WTC11 (cell line): ENCODE measurements at regions not wholly inside any gene's neighbourhood (a gene's known extent, or its start where the extent isn't known, plus 50 kb on each side); places are given as distances from the start of the nearest gene placed in this dataset.

Source experiments
- ATAC-seq: fragments of 200-7000 bp; cut with Tn5 transposase; 2 replicates; pipeline ENCODE4 v1.10.0; 2021; ENCODE audit warnings: mild to moderate bottlenecking, moderate library complexity
- CTCF ChIA-PET: fragments of 300-600 bp; sonication (Branson Sonifier 250); formaldehyde crosslinking; loops from one replicate; lab custom pipeline; 2021; ENCODE audit warnings: antibody characterized with exemption; lab: Charles Lee
- POLR2A ChIA-PET: fragments of 350-600 bp; sonication (Branson Sonifier 250); formaldehyde crosslinking; loops from one replicate; lab custom pipeline; 2021; ENCODE audit warnings: antibody characterized with exemption; lab: Charles Lee
- DNase-seq: peaks from one replicate; pipeline ENCODE4 v3.0.0; 2021; ENCODE audit warnings: low spot score
- H3K27ac Mint-ChIP-seq: 2 replicates; pipeline ENCODE4 v1.8.0; 2021; ENCODE audit warnings: mixed read lengths
- H3K27me3 Mint-ChIP-seq: 2 replicates; pipeline ENCODE4 v1.8.0; 2021; ENCODE audit warnings: low read depth, mild to moderate bottlenecking, moderate library complexity, mixed read lengths
- H3K36me3 Mint-ChIP-seq: 2 replicates; pipeline ENCODE4 v1.8.0; 2021; ENCODE audit warnings: mixed read lengths
- H3K4me1 Mint-ChIP-seq: 2 replicates; pipeline ENCODE4 v1.8.0; 2022; ENCODE audit warnings: mixed read lengths
- H3K4me3 Mint-ChIP-seq: 2 replicates; pipeline ENCODE4 v1.8.0; 2021; ENCODE audit warnings: mild to moderate bottlenecking, moderate library complexity, mixed read lengths
- H3K9me3 Mint-ChIP-seq: 2 replicates; pipeline ENCODE4 v1.8.0; 2021; ENCODE audit warnings: mixed read lengths
- CREB1 ChIP-seq: sonication (generic); formaldehyde crosslinking; IDR thresholded peaks from 2 replicates; pipeline ENCODE4 v1.8.0; 2023; ENCODE audit warnings: mild to moderate bottlenecking, missing genetic modification reagents
- ELF4 ChIP-seq: sonication (generic); formaldehyde crosslinking; IDR thresholded peaks from 2 replicates; pipeline ENCODE4 v1.8.1; 2022; ENCODE audit warnings: low read depth, mild to moderate bottlenecking, moderate library complexity, missing genetic modification reagents
- EMX1 ChIP-seq: fragments of 250-450 bp; sonication (Bioruptor Pico); IDR thresholded peaks from 2 replicates; pipeline ENCODE4 v1.8.0; 2021; ENCODE audit warnings: mild to moderate bottlenecking
- FOXK1 ChIP-seq: sonication (generic); formaldehyde crosslinking; IDR thresholded peaks from 2 replicates; pipeline ENCODE4 v1.8.0; 2022; ENCODE audit warnings: mild to moderate bottlenecking, moderate library complexity, missing genetic modification reagents
- FOXP1 ChIP-seq: sonication (generic); formaldehyde crosslinking; IDR thresholded peaks from 2 replicates; pipeline ENCODE4 v1.8.0; 2022; ENCODE audit warnings: missing genetic modification reagents, mild to moderate bottlenecking, moderate library complexity, borderline replicate concordance
- IRF2 ChIP-seq: sonication (generic); formaldehyde crosslinking; IDR thresholded peaks from 2 replicates; pipeline ENCODE4 v1.8.0; 2022; ENCODE audit warnings: low read depth, missing genetic modification reagents, borderline replicate concordance
- JUN ChIP-seq: sonication (generic); formaldehyde crosslinking; IDR thresholded peaks from 2 replicates; pipeline ENCODE4 v1.8.0; 2023; ENCODE audit warnings: mild to moderate bottlenecking, missing genetic modification reagents
- MXD4 ChIP-seq: fragments of 250-450 bp; sonication (Bioruptor Pico); IDR thresholded peaks from 2 replicates; pipeline ENCODE4 v1.8.0; 2021; ENCODE audit warnings: mild to moderate bottlenecking, moderate library complexity, borderline replicate concordance
- NFE2L1 ChIP-seq: sonication (generic); formaldehyde crosslinking; IDR thresholded peaks from 2 replicates; pipeline ENCODE4 v1.8.1; 2023; ENCODE audit warnings: missing genetic modification reagents
- OVOL2 ChIP-seq: fragments of 250-450 bp; sonication (Bioruptor Pico); IDR thresholded peaks from 2 replicates; pipeline ENCODE4 v1.9.0; 2021; ENCODE audit warnings: mild to moderate bottlenecking, borderline replicate concordance
- PRRX2 ChIP-seq: fragments of 250-450 bp; sonication (Bioruptor Pico); IDR thresholded peaks from 2 replicates; pipeline ENCODE4 v1.8.0; 2021; ENCODE audit warnings: mild to moderate bottlenecking
- SMAD3 ChIP-seq: sonication (generic); formaldehyde crosslinking; IDR thresholded peaks from 2 replicates; pipeline ENCODE4 v1.8.0; 2022; ENCODE audit warnings: missing genetic modification reagents, mild to moderate bottlenecking, borderline replicate concordance
- ZNF138 ChIP-seq: sonication (generic); formaldehyde crosslinking; conservative IDR thresholded peaks from 2 replicates; pipeline ENCODE4 v1.8.1; 2022; ENCODE audit warnings: mild to moderate bottlenecking, moderate library complexity, missing genetic modification reagents
- ZNF219 ChIP-seq: sonication (generic); formaldehyde crosslinking; IDR thresholded peaks from 2 replicates; pipeline ENCODE4 v1.8.0; 2023; ENCODE audit warnings: missing genetic modification reagents, mild to moderate bottlenecking, borderline replicate concordance
- ZNF232 ChIP-seq: sonication (generic); formaldehyde crosslinking; IDR thresholded peaks from 2 replicates; pipeline ENCODE4 v1.8.0; 2022; ENCODE audit warnings: mild to moderate bottlenecking, missing genetic modification reagents
- ZNF263 ChIP-seq: sonication (generic); formaldehyde crosslinking; IDR thresholded peaks from 2 replicates; pipeline ENCODE4 v1.8.1; 2022; ENCODE audit warnings: low read depth, mild to moderate bottlenecking, moderate library complexity, missing genetic modification reagents
- ZNF317 ChIP-seq: sonication (generic); formaldehyde crosslinking; IDR thresholded peaks from 2 replicates; pipeline ENCODE4 v1.8.1; 2023; ENCODE audit warnings: low read depth, mild to moderate bottlenecking, moderate library complexity, missing genetic modification reagents, borderline replicate concordance
- ZNF671 ChIP-seq: fragments of 250-450 bp; sonication (Bioruptor Pico); IDR thresholded peaks from 2 replicates; pipeline ENCODE4 v1.8.0; 2021; ENCODE audit warnings: mild to moderate bottlenecking
- TF ChIP-seq, protein P1 (sequence below): sonication (generic); formaldehyde crosslinking; IDR thresholded peaks from 2 replicates; pipeline ENCODE4 v1.8.0; 2022; ENCODE audit warnings: mild to moderate bottlenecking, missing genetic modification reagents
- TF ChIP-seq, protein P2 (sequence below): sonication (generic); formaldehyde crosslinking; IDR thresholded peaks from 2 replicates; pipeline ENCODE4 v1.8.0; 2022; ENCODE audit warnings: missing genetic modification reagents
- TF ChIP-seq, protein P3 (sequence below): sonication (generic); formaldehyde crosslinking; IDR thresholded peaks from 2 replicates; pipeline ENCODE4 v1.8.1; 2022; ENCODE audit warnings: low read depth, missing genetic modification reagents, borderline replicate concordance
- TF ChIP-seq, protein P4 (sequence below): sonication (generic); formaldehyde crosslinking; IDR thresholded peaks from 2 replicates; pipeline ENCODE4 v1.8.1; 2022; ENCODE audit warnings: mild to moderate bottlenecking, moderate library complexity, missing genetic modification reagents
- TF ChIP-seq, protein P5 (sequence below): fragments of 250-450 bp; sonication (Bioruptor Pico); IDR thresholded peaks from 2 replicates; pipeline ENCODE4 v1.9.0; 2021; ENCODE audit warnings: mild to moderate bottlenecking

DNA sequence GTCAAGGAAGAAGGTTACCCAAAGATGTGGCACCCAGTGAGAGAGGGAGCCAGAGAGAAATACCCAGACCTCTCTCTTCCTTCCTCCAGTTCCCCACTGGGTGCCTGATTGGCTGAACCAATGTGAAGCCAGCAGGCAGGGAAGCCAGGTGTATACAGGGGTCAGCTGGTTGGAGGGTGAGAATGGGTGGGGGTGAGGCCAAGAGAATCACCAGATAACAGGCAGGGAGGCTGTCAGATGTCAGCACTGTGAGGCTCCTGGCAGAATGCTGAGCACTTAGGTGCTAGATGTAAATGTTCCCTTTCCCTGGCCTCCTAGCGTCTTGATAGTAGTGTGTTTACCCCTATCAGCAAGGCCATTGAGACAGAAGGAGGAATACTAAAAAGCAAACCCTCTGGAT, 104.0 kb upstream of the MGAT5 start:
- Mint-ChIP-seq H3K4me3 (no peak overlapping the region), H3K4me1 (peaks cover 56% of the 10 kb centered on the region), H3K36me3 (no peaks in the 10 kb centered on the region; the same call in 1 of the 2 replicates), H3K9me3 (no peaks in the 10 kb centered on the region), H3K27me3 (no peaks in the 10 kb centered on the region), H3K27ac (no peak overlapping the region)
- peak; percentile 16; the same call in 1 of the 2 replicates for ATAC-seq
- ChIA-PET CTCF (interaction anchor here (1.4 kb wide), 1 partner anchor 301 kb away, joined by 7 read pairs; no protein-coding TSS in a partner anchor), POLR2A (no interaction called here)
- no peak for DNase-seq
- TF ChIP-seq, protein P1, sequence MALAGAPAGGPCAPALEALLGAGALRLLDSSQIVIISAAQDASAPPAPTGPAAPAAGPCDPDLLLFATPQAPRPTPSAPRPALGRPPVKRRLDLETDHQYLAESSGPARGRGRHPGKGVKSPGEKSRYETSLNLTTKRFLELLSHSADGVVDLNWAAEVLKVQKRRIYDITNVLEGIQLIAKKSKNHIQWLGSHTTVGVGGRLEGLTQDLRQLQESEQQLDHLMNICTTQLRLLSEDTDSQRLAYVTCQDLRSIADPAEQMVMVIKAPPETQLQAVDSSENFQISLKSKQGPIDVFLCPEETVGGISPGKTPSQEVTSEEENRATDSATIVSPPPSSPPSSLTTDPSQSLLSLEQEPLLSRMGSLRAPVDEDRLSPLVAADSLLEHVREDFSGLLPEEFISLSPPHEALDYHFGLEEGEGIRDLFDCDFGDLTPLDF (CRISPR knock-in tag), result no peak
- TF ChIP-seq IRF2 (CRISPR knock-in tag) (no peak), SMAD3 (CRISPR knock-in tag) (no peak), PRRX2 (CRISPR knock-in tag) (no peak), ZNF138 (CRISPR knock-in tag) (no peak), MXD4 (no peak), EMX1 (CRISPR knock-in tag) (no peak), FOXK1 (CRISPR knock-in tag) (no peak), ZNF671 (CRISPR knock-in tag) (no peak)

DNA sequence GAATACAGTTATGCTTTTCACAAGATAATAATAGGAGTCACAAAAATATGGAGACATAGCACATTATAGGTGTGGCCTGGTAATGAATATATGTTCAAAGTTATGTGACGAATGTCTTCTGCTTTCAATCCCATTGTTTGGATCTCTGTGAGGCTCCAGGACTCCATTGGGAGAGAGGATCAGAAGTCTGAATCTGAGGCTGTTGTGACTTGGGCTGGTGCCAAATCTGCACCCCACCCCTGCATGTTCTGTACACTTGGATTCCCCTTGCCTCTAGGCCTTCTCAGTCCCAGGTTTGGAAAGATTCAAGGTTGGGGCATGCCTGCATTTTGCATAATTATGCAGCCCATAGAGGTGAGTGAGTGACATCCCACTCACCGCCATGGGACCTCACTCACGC, 103.1 kb upstream of the MGAT5 start:
- ChIA-PET POLR2A (no interaction called here), CTCF (no interaction called here)
- DNase-seq, result no peak
- Mint-ChIP-seq H3K4me1 (peaks cover 56% of the 10 kb centered on the region), H3K9me3 (no peaks in the 10 kb centered on the region), H3K36me3 (no peaks in the 10 kb centered on the region; the same call in 1 of the 2 replicates), H3K27ac (no peak overlapping the region), H3K27me3 (no peaks in the 10 kb centered on the region), H3K4me3 (no peak overlapping the region)
- TF ChIP-seq FOXP1 (CRISPR knock-in tag) (no peak), ZNF232 (CRISPR knock-in tag) (no peak), IRF2 (CRISPR knock-in tag) (no peak)
- ATAC-seq, result no peak

DNA sequence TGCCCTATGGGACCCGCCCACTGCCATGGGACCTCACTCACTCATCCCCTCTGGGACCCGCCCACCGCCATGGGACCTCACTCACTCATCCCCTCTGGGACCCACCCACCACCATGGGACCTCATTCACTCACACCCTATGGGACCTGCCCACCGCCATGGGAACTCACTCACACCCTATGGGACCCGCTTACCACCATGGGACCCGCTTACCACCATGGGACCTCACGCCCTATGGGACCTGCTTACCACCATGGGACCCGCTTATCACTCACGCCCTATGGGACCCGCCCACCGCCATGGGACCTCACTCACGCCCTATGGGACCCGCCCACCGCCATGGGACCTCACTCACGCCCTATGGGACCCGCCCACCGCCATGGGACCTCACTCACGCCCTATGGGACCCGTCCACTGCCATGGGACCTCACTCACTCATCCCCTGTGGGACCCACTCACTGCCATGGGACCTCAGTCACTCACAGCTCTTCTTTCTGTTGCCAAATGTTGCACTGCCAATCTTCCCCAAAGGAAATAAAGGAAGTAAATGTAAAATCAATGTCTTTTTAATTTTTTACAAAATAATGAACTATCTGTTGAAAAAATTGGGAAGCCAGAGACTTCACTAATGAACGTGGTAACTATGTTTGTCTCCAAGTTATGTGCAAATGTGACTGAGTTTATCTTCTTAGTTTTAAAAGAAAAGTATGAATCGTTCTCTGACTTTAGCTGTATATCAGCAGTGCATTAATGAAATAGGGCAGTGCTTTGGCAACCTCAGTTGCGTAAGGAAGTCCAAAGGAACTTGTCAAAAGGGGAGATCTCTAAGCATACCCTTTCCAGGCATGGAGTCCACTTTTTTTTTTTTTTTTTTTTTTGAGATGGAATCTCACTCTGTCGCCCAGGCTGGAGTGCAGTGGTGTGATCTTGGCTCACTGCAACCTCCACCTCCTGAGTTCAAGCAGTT, 101.5 kb upstream of the MGAT5 start:
- Mint-ChIP-seq H3K4me3 (no peak overlapping the region), H3K9me3 (no peaks in the 10 kb centered on the region; the same call in 1 of the 2 replicates), H3K27ac (no peak overlapping the region), H3K27me3 (no peaks in the 10 kb centered on the region), H3K4me1 (peaks cover 45% of the 10 kb centered on the region), H3K36me3 (peaks cover 5% of the 10 kb centered on the region; the same call in 1 of the 2 replicates)
- ChIA-PET CTCF (no interaction called here), POLR2A (no interaction called here)
- no peak for DNase-seq
- ATAC-seq, result no peak
- TF ChIP-seq MXD4 (no peak), NFE2L1 (CRISPR knock-in tag) (no peak), ZNF263 (no peak), IRF2 (CRISPR knock-in tag) (no peak), PRRX2 (CRISPR knock-in tag) (no peak), OVOL2 (no peak), ELF4 (CRISPR knock-in tag) (no peak), ZNF317 (CRISPR knock-in tag) (no peak), JUN (no peak), ZNF219 (no peak), ZNF138 (CRISPR knock-in tag) (no peak), ZNF232 (CRISPR knock-in tag) (no peak), CREB1 (CRISPR knock-in tag) (no peak)
- TF ChIP-seq, protein P2, sequence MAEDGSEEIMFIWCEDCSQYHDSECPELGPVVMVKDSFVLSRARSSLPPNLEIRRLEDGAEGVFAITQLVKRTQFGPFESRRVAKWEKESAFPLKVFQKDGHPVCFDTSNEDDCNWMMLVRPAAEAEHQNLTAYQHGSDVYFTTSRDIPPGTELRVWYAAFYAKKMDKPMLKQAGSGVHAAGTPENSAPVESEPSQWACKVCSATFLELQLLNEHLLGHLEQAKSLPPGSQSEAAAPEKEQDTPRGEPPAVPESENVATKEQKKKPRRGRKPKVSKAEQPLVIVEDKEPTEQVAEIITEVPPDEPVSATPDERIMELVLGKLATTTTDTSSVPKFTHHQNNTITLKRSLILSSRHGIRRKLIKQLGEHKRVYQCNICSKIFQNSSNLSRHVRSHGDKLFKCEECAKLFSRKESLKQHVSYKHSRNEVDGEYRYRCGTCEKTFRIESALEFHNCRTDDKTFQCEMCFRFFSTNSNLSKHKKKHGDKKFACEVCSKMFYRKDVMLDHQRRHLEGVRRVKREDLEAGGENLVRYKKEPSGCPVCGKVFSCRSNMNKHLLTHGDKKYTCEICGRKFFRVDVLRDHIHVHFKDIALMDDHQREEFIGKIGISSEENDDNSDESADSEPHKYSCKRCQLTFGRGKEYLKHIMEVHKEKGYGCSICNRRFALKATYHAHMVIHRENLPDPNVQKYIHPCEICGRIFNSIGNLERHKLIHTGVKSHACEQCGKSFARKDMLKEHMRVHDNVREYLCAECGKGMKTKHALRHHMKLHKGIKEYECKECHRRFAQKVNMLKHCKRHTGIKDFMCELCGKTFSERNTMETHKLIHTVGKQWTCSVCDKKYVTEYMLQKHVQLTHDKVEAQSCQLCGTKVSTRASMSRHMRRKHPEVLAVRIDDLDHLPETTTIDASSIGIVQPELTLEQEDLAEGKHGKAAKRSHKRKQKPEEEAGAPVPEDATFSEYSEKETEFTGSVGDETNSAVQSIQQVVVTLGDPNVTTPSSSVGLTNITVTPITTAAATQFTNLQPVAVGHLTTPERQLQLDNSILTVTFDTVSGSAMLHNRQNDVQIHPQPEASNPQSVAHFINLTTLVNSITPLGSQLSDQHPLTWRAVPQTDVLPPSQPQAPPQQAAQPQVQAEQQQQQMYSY (CRISPR knock-in tag), result no peak
- TF ChIP-seq, protein P3, sequence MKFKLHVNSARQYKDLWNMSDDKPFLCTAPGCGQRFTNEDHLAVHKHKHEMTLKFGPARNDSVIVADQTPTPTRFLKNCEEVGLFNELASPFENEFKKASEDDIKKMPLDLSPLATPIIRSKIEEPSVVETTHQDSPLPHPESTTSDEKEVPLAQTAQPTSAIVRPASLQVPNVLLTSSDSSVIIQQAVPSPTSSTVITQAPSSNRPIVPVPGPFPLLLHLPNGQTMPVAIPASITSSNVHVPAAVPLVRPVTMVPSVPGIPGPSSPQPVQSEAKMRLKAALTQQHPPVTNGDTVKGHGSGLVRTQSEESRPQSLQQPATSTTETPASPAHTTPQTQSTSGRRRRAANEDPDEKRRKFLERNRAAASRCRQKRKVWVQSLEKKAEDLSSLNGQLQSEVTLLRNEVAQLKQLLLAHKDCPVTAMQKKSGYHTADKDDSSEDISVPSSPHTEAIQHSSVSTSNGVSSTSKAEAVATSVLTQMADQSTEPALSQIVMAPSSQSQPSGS (CRISPR knock-in tag), result no peak
- TF ChIP-seq, protein P4, sequence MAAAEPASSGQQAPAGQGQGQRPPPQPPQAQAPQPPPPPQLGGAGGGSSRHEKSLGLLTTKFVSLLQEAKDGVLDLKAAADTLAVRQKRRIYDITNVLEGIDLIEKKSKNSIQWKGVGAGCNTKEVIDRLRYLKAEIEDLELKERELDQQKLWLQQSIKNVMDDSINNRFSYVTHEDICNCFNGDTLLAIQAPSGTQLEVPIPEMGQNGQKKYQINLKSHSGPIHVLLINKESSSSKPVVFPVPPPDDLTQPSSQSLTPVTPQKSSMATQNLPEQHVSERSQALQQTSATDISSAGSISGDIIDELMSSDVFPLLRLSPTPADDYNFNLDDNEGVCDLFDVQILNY (CRISPR knock-in tag), result no peak
- TF ChIP-seq, protein P5, sequence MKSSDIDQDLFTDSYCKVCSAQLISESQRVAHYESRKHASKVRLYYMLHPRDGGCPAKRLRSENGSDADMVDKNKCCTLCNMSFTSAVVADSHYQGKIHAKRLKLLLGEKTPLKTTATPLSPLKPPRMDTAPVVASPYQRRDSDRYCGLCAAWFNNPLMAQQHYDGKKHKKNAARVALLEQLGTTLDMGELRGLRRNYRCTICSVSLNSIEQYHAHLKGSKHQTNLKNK, result no peak
